Prostate gland (tissue), 2 donors: ENCODE measurements at regions not wholly inside any gene's neighbourhood (a gene's known extent, or its start where the extent isn't known, plus 50 kb on each side); places are given as distances from the start of the nearest gene placed in this dataset.

Experiments used
- POLR2AphosphoS5 ChIP-seq: sonication (generic); formaldehyde crosslinking; IDR thresholded peaks from one replicate; pipeline ENCODE4 v1.6.1; 2017; ENCODE audit warnings: antibody characterized with exemption
- TF ChIP-seq, protein P1 (sequence below), 4 experiments: fragments of 200-600 bp in 2 of 4; fragments of 450-650 bp in 2 of 4; sonication (generic) in 2 of 4; IDR thresholded peaks; 1 replicate in 3 of 4; 2 replicates in 1 of 4; pipeline ENCODE4 v1.5.1; 2016 to 2019; ENCODE audit warnings: antibody characterized with exemption in 4 of 4, mild to moderate bottlenecking in 2 of 4, moderate library complexity in 2 of 4

DNA sequence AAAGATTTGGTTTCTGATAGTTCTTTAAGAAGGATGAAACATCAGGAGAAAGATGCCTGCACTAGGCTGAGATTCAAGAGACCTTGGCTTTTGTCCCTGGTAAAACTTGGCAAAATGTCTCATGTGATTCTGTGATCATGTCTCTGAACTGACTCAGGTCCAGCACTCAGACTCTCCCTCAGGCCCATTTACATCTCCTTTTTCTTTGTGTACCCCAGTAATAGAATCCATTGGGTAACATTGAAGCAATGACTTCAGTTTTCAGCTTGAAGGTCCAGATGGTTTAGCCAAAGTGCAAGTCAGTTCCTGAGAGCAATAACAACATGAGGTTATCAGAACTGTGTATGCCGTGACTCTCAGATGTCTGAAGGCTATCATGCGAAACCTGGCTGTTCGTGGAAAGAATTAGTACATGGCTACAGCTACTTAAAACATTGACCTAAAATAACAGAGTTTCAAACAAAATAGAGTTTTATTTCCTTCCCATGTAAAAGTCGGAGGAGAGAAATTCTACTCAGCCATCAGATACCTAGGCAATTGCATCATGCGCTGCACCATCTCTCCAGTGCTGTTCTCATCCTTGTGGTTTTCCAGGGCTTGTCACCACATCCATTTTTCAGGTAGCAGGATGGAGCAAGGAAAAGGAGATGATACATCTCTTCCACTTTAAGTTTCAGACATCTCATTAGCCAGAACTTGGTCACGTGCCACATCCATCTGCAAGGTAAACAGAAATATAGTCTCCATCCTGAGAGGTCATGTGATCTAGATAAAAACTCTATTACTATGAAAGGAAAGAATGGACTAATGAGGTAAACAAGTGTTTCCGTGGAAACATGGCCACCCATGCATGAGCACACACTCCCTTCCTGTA, 117.3 kb downstream of the POSTN start:
- TF ChIP-seq, protein P1, sequence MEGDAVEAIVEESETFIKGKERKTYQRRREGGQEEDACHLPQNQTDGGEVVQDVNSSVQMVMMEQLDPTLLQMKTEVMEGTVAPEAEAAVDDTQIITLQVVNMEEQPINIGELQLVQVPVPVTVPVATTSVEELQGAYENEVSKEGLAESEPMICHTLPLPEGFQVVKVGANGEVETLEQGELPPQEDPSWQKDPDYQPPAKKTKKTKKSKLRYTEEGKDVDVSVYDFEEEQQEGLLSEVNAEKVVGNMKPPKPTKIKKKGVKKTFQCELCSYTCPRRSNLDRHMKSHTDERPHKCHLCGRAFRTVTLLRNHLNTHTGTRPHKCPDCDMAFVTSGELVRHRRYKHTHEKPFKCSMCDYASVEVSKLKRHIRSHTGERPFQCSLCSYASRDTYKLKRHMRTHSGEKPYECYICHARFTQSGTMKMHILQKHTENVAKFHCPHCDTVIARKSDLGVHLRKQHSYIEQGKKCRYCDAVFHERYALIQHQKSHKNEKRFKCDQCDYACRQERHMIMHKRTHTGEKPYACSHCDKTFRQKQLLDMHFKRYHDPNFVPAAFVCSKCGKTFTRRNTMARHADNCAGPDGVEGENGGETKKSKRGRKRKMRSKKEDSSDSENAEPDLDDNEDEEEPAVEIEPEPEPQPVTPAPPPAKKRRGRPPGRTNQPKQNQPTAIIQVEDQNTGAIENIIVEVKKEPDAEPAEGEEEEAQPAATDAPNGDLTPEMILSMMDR (IDR thresholded peaks at IDR 0.05): no peak
- no peak for TF ChIP-seq POLR2AphosphoS5
